ENCODE measurements at regions not wholly inside any gene's neighbourhood (a gene's known extent, or its start where the extent isn't known, plus 50 kb on each side); places are given as distances from the start of the nearest gene placed in this dataset.

DNA sequence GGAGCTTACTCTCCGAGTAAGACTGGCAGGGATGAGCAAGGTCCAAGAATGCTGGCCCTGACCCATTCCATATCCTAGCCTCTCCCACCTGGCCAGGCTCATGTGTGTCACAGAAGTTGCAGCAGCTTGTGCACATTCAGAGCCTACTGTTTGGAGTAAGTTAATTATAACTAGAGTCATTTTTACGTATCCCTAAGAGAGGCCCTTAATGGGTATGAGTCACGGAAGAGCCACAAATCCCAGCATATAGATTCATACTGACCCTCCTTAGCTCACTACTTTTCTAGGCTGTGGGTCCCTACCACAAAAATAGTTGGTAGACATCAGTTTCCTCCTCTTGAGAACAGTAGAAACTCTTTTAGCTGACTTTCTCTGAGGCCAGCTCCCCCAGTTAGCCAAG is 118.3 kb upstream of the FRG1 start:
- TF ChIP-seq, protein P1, sequence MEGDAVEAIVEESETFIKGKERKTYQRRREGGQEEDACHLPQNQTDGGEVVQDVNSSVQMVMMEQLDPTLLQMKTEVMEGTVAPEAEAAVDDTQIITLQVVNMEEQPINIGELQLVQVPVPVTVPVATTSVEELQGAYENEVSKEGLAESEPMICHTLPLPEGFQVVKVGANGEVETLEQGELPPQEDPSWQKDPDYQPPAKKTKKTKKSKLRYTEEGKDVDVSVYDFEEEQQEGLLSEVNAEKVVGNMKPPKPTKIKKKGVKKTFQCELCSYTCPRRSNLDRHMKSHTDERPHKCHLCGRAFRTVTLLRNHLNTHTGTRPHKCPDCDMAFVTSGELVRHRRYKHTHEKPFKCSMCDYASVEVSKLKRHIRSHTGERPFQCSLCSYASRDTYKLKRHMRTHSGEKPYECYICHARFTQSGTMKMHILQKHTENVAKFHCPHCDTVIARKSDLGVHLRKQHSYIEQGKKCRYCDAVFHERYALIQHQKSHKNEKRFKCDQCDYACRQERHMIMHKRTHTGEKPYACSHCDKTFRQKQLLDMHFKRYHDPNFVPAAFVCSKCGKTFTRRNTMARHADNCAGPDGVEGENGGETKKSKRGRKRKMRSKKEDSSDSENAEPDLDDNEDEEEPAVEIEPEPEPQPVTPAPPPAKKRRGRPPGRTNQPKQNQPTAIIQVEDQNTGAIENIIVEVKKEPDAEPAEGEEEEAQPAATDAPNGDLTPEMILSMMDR (IDR thresholded peaks at IDR 0.05), result no peak
- TF ChIP-seq POLR2A (IDR thresholded peaks at IDR 0.05), result no peak

All from thyroid gland (tissue), 4 donors.